Activated T-helper 1 cell treated with anti-CD3 and anti-CD28 coated beads, Interleukin-12 subunit alpha, Interleukin-12 subunit beta, Interleukin-2, Interleukin-4 antibody, amounts not matched to agents 30 ng/mL and 10 ng/mL and 1 ng/mL, durations not matched to agents 14 hours and 24 hours and 36 hours (primary cell): ENCODE measurements at regions not wholly inside any gene's neighbourhood (a gene's known extent, or its start where the extent isn't known, plus 50 kb on each side); places are given as distances from the start of the nearest gene placed in this dataset.

Experiments used
- DNase-seq: peaks from one replicate; pipeline ENCODE4 v3.0.0; 2021; ENCODE audit warnings: low spot score
- H3K27ac Mint-ChIP-seq: one replicate; pipeline ENCODE4 v1.8.0; 2021; ENCODE audit warnings: mild to moderate bottlenecking, mixed read lengths
- H3K27me3 Mint-ChIP-seq: one replicate; pipeline ENCODE4 v1.8.0; 2022; ENCODE audit warnings: mild to moderate bottlenecking, moderate library complexity, mixed read lengths; ENCODE audit not compliant: insufficient read depth
- H3K36me3 Mint-ChIP-seq: one replicate; pipeline ENCODE4 v1.8.0; 2021; ENCODE audit warnings: low read depth, mixed read lengths
- H3K4me1 Mint-ChIP-seq: one replicate; pipeline ENCODE4 v1.8.0; 2021; ENCODE audit warnings: low read depth, mixed read lengths
- H3K4me3 Mint-ChIP-seq: one replicate; pipeline ENCODE4 v1.8.0; 2021; ENCODE audit warnings: mild to moderate bottlenecking, moderate library complexity, mixed read lengths
- H3K9me3 Mint-ChIP-seq: one replicate; pipeline ENCODE4 v1.8.0; 2021; ENCODE audit warnings: mixed read lengths
- intact Hi-C: fragments of 100-400 bp; cut with micrococcal nuclease; formaldehyde crosslinking; loops from one replicate; pipeline ENCODE4 v1.15.1; 2024

DNA sequence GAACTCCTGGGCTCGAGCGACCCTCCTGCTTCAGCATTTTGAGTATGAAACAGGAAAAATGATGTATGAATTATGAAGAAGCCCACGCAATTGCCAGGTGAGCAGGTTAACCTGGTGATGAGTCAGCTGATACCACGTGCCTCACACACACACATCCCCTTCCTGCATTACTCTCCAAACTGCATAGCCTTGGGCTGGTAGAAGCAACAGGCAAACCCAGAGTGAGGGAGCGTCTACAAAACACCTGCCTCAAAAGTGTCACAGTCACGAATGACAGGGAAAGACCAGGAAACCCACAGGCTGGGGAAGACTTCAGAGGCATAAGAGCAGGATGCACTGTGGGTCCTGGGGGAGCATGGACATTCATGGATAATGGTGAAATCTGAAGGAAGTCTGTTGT lies 192.8 kb upstream of the IRS2 start:
- H3K36me3 Mint-ChIP-seq: no peaks in the 10 kb centered on the region
- H3K27ac Mint-ChIP-seq: no peak overlapping the region
- DNase-seq: no peak
- H3K9me3 Mint-ChIP-seq: no peaks in the 10 kb centered on the region
- H3K4me1 Mint-ChIP-seq: no peaks in the 10 kb centered on the region
- intact Hi-C loops: no loop called here
- H3K4me3 Mint-ChIP-seq: no peak overlapping the region
- H3K27me3 Mint-ChIP-seq: peaks cover 1% of the 10 kb centered on the region

DNA sequence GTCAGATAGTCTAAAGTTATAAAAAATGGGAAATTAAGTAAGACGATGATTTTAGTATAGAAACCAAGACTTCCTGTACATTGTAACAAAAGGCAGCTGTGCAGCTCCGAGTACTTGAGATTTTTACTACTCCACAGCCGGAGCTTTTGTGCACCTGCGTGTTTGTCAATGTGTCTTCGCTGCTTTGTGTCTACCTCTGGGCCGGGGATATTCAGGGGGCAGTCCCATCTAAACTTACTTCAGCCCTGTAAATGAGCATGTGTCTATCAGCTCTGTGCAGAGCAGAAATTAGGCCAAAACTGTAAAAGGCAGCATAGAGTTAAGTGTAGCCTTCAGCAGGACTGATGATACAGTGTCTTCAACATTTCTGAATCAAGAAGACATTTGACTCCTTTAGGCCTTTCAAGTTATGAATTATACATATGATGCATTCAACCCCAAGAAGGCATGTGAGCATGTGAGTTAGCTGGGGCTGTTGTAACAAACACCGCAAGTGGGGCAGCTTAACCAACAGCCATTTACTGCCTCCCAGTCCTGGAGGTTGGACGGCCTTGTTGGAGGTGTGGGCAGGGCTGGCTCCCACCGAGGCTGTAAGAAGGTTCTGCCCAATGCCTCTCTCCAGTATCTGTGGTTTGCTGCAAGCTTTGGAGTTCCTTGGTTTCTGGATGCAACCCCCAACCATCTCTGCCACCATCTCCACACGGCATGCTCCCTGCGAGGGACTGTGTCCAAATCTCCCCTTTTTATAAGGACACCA lies 191.0 kb upstream of the IRS2 start:
- Mint-ChIP-seq H3K27ac (no peak overlapping the region), H3K27me3 (peaks cover 1% of the 10 kb centered on the region), H3K4me3 (no peak overlapping the region), H3K4me1 (no peaks in the 10 kb centered on the region), H3K36me3 (no peaks in the 10 kb centered on the region), H3K9me3 (no peaks in the 10 kb centered on the region)
- no peak for DNase-seq
- intact Hi-C loops: no loop called here

DNA sequence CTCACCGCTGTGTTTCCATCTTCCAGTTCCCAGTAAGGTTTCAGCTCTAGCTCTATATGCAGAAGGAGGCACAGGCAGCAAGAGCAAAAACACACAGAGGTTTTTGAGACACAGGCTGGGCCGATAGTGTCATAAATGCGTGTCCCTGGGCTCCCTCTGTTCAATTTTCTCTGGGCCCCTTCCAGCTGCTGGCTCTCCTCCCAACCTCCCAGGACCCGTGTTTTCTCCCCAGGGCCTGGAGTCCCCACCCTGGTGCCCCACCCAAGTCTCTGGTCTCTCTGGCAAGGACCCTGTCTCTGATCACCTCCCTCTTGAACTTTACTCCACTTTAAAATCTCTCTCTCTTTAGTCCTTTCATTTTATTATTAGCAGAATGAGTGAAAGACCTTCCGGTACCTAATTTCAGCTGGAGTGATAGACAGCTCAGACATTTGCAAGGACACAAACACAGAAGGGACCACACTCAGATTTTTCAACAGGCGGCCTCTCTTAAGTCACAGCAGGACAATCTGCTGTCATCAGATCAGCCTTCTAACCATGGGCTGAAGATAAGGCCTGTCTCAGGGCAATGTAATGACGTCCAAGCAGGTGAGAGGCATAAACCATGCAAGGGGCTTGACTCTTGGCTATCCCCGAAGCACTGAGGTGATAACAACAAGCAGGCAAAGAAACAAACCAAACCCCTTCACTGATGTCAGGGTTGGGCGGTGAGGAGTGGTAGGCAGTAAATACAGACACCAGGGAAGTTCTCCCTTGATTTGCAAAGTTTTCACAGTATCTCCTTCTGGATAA lies 190.0 kb upstream of the IRS2 start:
- Mint-ChIP-seq H3K9me3 (no peaks in the 10 kb centered on the region), H3K4me1 (no peaks in the 10 kb centered on the region), H3K27me3 (peaks cover 1% of the 10 kb centered on the region), H3K4me3 (no peak overlapping the region), H3K36me3 (no peaks in the 10 kb centered on the region), H3K27ac (no peak overlapping the region)
- DNase-seq: no peak
- intact Hi-C loops: no loop called here

DNA sequence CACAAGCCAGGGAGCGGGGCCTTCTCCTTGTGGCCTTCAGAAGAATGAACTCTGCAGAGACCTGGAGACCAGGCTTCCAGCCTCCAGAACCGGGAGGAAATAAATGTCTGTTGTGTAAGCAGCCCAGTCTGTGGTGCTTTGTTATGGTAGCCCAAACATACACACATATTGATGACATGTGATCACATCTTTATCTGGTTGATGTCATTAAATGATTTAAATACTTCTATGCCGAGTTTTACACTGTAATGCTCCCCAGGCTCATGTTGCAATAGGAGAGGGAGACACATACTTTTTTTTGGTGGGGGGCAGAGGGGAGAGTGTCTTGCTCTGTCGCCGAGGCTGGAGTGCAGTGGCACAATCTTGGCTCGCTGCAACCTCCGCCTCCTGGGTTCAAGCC lies 188.0 kb upstream of the IRS2 start:
- Mint-ChIP-seq H3K9me3 (peaks cover 3% of the 10 kb centered on the region), H3K27me3 (peaks cover 1% of the 10 kb centered on the region), H3K4me1 (no peaks in the 10 kb centered on the region), H3K27ac (no peak overlapping the region), H3K36me3 (no peaks in the 10 kb centered on the region), H3K4me3 (no peak overlapping the region)
- no peak for DNase-seq
- intact Hi-C loops: no loop called here

DNA sequence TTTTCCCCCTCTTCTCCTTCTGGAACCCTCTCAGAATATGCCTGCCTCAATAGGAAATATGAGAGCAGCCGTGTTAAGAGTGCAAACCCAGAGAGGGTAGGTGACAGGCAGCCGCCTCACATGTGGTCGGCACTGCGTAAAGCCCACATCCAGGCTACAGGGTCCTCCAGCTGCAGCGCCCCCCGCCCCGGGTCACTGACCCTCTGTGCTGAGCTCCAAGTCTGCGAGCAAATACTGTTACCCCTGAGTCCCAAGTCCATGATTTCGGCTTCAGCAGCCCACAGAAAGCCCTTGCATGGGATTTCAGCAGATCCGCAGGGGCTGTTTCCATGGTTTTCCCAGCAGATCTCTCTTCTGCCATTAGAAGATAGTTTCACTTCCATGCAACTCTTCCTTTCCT lies 186.9 kb upstream of the IRS2 start:
- Mint-ChIP-seq H3K4me1 (no peaks in the 10 kb centered on the region), H3K27me3 (no peaks in the 10 kb centered on the region), H3K9me3 (peaks cover 3% of the 10 kb centered on the region), H3K4me3 (no peak overlapping the region), H3K36me3 (no peaks in the 10 kb centered on the region), H3K27ac (no peak overlapping the region)
- intact Hi-C loops: no loop called here
- DNase-seq: no peak

DNA sequence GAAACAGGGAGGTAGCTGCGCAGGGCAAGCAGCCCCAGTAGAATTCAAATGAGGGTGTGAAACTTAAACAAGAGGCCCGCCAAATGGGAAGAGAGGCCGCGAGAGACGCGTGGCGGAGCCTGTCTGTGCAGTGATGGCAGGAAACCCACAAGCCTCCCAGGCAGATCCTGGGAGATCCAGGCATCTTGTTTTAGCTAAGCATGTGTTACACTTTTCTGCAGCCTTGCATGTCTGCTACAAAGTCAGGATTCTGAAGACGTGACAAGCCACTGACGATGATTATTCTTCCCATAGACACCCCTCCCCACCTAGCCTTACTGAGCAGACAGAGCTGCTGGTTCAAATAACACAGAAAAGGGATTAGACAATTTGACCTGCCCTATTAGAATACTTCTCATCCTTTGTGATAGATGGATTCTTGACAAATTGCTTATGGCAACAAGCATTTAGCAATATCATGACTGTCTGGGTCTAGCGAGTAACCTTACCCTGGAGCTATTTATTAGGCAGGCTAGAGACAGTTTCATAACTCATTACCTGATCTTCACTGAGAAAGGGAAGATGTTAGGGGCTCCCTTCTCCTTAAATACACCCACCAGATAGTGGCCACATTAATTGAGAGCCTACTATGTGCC lies 185.2 kb upstream of the IRS2 start:
- peaks cover 3% of the 10 kb centered on the region for H3K9me3 Mint-ChIP-seq
- no peaks in the 10 kb centered on the region for H3K36me3 Mint-ChIP-seq
- no peaks in the 10 kb centered on the region for H3K27me3 Mint-ChIP-seq
- no peaks in the 10 kb centered on the region for H3K4me1 Mint-ChIP-seq
- no peak for DNase-seq
- H3K4me3 Mint-ChIP-seq: no peak overlapping the region
- intact Hi-C loops: no loop called here
- H3K27ac Mint-ChIP-seq: no peak overlapping the region

DNA sequence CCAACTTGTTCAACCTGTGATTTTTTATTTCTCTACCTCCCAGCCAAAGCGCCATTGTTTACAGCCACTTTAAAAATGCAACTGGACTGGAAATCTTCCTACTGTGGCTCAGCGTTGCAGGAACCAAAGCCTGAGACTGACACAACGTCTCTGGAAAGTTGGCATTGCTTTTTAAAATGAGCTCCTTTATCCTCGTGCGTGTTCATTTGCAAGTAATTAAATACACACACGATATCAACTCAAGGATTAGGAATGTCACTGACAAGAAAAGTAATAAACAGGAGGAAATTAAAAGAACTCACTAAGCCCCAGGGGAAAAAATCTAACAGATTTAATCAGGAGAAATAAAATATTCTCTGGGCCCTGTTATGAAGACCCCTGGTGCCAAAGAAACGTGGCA lies 184.6 kb upstream of the IRS2 start:
- DNase-seq: no peak
- peaks cover 3% of the 10 kb centered on the region for H3K9me3 Mint-ChIP-seq
- H3K36me3 Mint-ChIP-seq: no peaks in the 10 kb centered on the region
- intact Hi-C loops: no loop called here
- no peak overlapping the region for H3K4me3 Mint-ChIP-seq
- H3K27me3 Mint-ChIP-seq: no peaks in the 10 kb centered on the region
- H3K4me1 Mint-ChIP-seq: no peaks in the 10 kb centered on the region
- H3K27ac Mint-ChIP-seq: no peak overlapping the region

DNA sequence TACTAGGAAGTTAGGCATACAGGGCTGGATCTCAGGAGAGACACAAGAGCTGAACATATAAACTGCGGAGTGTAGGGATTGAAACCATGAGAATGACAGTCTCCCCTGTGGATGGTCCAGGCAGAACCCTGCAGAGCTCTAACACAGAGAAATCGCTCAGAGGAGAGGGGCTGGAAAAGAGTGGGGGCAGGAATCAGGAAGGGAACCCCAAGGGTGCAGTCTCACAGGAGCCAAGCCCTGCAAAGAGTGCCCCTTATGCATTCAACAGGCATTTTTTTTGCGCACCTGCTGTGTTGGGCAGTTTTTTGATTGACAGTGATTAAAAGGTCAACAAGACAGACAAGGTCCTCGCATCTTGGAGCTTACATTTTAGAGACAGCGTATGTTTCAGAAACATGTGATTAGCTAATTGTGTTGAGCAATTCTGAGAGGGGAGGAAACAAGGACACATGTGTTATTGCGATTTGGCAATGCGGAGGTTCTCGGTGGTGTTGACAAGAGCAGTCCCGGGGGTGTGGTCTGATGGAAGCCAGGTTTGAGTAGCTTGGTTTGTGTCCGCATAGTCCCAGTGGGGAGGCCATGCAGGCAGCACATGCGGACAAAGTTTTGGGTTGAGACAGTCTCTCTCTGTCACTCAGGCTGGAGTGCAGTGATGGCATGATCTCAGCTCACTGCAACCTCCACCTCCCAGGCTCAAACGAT lies 182.6 kb upstream of the IRS2 start:
- H3K4me1 Mint-ChIP-seq: no peaks in the 10 kb centered on the region
- no peaks in the 10 kb centered on the region for H3K27me3 Mint-ChIP-seq
- H3K9me3 Mint-ChIP-seq: peaks cover 3% of the 10 kb centered on the region
- intact Hi-C loops: no loop called here
- H3K27ac Mint-ChIP-seq: no peak overlapping the region
- no peaks in the 10 kb centered on the region for H3K36me3 Mint-ChIP-seq
- DNase-seq: no peak
- no peak overlapping the region for H3K4me3 Mint-ChIP-seq

DNA sequence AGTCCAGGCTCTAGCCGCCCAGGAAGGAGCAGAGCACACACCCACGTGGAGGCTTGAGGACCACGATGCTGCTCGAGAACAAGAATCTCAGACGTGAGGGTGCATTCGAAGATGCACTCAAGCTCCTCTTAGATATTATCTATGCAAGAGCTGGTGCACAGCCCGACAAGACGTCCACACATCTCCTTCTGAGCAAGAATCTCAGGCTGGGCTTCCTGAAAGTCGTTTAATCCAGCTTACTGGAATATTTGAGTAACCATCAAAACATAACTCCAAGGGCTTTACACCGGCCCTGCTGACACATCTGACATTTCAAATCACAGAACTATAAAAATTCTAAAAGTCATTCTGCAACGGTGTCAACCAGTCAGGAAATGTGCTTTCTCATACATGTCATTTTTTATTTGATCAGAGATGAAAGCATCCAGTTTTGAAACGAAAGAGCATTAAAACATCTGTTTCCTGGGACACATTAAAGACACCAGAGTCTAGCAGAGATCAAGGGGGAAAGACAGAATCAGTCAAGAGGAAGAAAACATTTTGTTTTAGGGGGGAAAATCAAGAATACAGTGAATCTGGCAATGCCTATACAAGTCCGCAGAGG lies 177.7 kb upstream of the IRS2 start:
- H3K9me3 Mint-ChIP-seq: no peaks in the 10 kb centered on the region
- H3K4me3 Mint-ChIP-seq: no peak overlapping the region
- H3K4me1 Mint-ChIP-seq: no peaks in the 10 kb centered on the region
- H3K27ac Mint-ChIP-seq: no peak overlapping the region
- DNase-seq: no peak
- intact Hi-C loops: no loop called here
- H3K27me3 Mint-ChIP-seq: no peaks in the 10 kb centered on the region
- H3K36me3 Mint-ChIP-seq: no peaks in the 10 kb centered on the region

DNA sequence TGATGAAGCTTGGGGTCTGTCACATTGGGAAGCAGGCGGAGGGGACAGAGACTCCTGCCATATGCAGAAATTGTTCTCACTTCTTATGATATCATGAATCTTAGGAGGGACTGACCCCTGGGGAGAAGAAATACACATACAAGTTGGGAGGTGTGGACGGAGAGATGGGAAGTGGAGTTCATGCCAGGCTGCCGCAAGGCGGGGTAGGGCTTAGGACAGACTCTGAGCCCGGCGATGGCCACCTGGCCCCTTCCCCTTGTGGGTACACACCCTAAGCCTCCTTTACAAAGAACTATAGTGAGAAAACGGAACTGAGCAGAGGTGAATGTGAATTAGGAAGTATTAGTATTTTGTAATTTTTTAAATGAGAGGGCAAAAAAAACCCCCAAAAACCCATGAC lies 177.0 kb upstream of the IRS2 start:
- H3K4me3 Mint-ChIP-seq: no peak overlapping the region
- H3K9me3 Mint-ChIP-seq: no peaks in the 10 kb centered on the region
- no peak overlapping the region for H3K27ac Mint-ChIP-seq
- no peaks in the 10 kb centered on the region for H3K36me3 Mint-ChIP-seq
- DNase-seq: no peak
- H3K4me1 Mint-ChIP-seq: no peaks in the 10 kb centered on the region
- intact Hi-C loops: no loop called here
- H3K27me3 Mint-ChIP-seq: no peaks in the 10 kb centered on the region

DNA sequence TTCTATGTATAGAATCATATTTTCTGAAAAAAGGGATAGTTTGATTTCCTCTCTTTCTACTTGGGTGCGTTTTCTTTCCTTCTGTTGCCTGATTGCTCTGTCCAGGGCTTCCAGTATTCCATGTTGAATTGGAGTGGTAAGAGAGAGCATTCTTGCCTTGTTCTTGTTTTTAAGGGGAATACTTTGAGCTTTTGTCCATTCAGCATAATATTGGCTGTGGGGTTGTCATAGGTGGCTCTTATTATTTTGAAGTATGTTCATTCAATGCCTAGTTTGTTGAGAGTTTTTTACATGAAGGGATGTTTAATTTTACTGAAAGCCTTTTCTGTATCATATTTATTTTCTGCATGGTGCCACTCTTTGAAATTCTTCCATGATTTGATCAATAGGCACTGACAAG lies 173.5 kb upstream of the IRS2 start:
- no peak overlapping the region for H3K4me3 Mint-ChIP-seq
- H3K27ac Mint-ChIP-seq: no peak overlapping the region
- no peaks in the 10 kb centered on the region for H3K27me3 Mint-ChIP-seq
- no peak for DNase-seq
- intact Hi-C loops: no loop called here
- no peaks in the 10 kb centered on the region for H3K36me3 Mint-ChIP-seq
- no peaks in the 10 kb centered on the region for H3K9me3 Mint-ChIP-seq
- H3K4me1 Mint-ChIP-seq: no peaks in the 10 kb centered on the region

DNA sequence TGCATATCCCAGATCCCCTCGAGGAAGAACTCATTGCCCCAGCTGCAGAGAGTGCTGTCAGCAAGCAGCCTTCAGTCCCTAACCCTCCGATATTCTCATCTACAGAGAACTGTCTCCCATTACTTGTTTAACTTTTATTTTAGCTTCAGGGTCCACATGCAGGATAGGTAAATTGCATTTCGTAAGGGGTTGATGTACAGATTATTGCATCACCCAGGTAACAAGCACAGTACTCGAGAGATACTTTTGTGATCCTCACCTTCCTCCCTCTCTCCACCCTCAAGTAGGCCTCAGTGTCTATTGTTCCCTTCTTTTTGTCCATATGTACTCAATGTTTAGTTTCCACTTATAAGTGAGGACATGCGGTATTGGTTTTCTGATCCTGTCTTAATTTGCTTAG lies 171.5 kb upstream of the IRS2 start:
- Mint-ChIP-seq H3K9me3 (no peaks in the 10 kb centered on the region), H3K36me3 (no peaks in the 10 kb centered on the region), H3K27ac (no peak overlapping the region), H3K4me1 (no peaks in the 10 kb centered on the region), H3K4me3 (no peak overlapping the region), H3K27me3 (no peaks in the 10 kb centered on the region)
- DNase-seq: no peak
- intact Hi-C loops: no loop called here
